ENCODE measurements at regions not wholly inside any gene's neighbourhood (a gene's known extent, or its start where the extent isn't known, plus 50 kb on each side); places are given as distances from the start of the nearest gene placed in this dataset.
"Not testable (repeated sequence)": the region's sequence is repeated elsewhere in the genome, so short reads cannot be mapped to it uniquely, and the experiment has no call there.

- ATAC-seq: no peak
- intact Hi-C loops (cut with DNase I): no loop called here
Measured at GRCh38 chr5:75869891-75870290, 152.7 kb upstream of the POC5 start.

GRCh38 chr5:75862872-75863271, 145.6 kb upstream of the POC5 start:
- no peak for ATAC-seq
- no peak for DNase-seq (ENCODE audit: low spot score)
- intact Hi-C loops (cut with DNase I): no loop called here

More at GRCh38 chr5:75869891-75870290, 152.7 kb upstream of the POC5 start:
- DNase-seq (ENCODE audit: low spot score): no peak

GRCh38 chr5:75859621-75860020, 142.4 kb upstream of the POC5 start:
- DNase-seq (ENCODE audit: low spot score); ATAC-seq; intact Hi-C loops (cut with DNase I): not testable (repeated sequence)

- no peak for ATAC-seq
- intact Hi-C loops (cut with DNase I): no loop called here
- DNase-seq (ENCODE audit: low spot score): no peak
Measured at GRCh38 chr5:75856056-75856455, 138.8 kb upstream of the POC5 start.

- no peak for DNase-seq (ENCODE audit: low spot score)
- intact Hi-C loops (cut with DNase I): no loop called here
- no peak for ATAC-seq
Measured at GRCh38 chr5:75848077-75848476, 130.8 kb upstream of the POC5 start.

- no peak for DNase-seq (ENCODE audit: low spot score)
- intact Hi-C loops (cut with DNase I): no loop called here
- ATAC-seq: no peak
Measured at GRCh38 chr5:75847561-75848021, 130.4 kb upstream of the POC5 start.

GRCh38 chr5:75844301-75844700, 127.1 kb upstream of the POC5 start:
- intact Hi-C loops (cut with DNase I): no loop called here
- DNase-seq (ENCODE audit: low spot score) (no peak), ATAC-seq (no peak)

- DNase-seq (ENCODE audit: low spot score): no peak
- ATAC-seq: no peak
- intact Hi-C loops (cut with DNase I): no loop called here
Measured at GRCh38 chr5:75843319-75843718, 126.1 kb upstream of the POC5 start.

GRCh38 chr5:75839547-75839946, 122.3 kb upstream of the POC5 start:
- DNase-seq (ENCODE audit: low spot score) (no peak), ATAC-seq (no peak)
- intact Hi-C loops (cut with DNase I): no loop called here

- ATAC-seq (no peak), DNase-seq (ENCODE audit: low spot score) (no peak)
- intact Hi-C loops (cut with DNase I): no loop called here
Measured at GRCh38 chr5:75837258-75837841, 120.1 kb upstream of the POC5 start.

GRCh38 chr5:75831561-75831960, 114.3 kb upstream of the POC5 start:
- intact Hi-C loops (cut with DNase I): no loop called here
- DNase-seq (ENCODE audit: low spot score) (no peak), ATAC-seq (no peak)

GRCh38 chr5:75828029-75828428, 110.8 kb upstream of the POC5 start:
- ATAC-seq: no peak
- DNase-seq (ENCODE audit: low spot score): no peak
- intact Hi-C loops (cut with DNase I): no loop called here

GRCh38 chr5:75824323-75824722, 107.1 kb upstream of the POC5 start:
- intact Hi-C loops (cut with DNase I): no loop called here
- DNase-seq (ENCODE audit: low spot score) (no peak), ATAC-seq (no peak)

- DNase-seq (ENCODE audit: low spot score) (no peak), ATAC-seq (no peak)
- intact Hi-C loops (cut with DNase I): no loop called here
Measured at GRCh38 chr5:75823811-75824210, 106.6 kb upstream of the POC5 start.

- DNase-seq (ENCODE audit: low spot score): no peak
- intact Hi-C loops (cut with DNase I): no loop called here
- ATAC-seq: no peak
Measured at GRCh38 chr5:75818661-75819060, 101.4 kb upstream of the POC5 start.

- DNase-seq (ENCODE audit: low spot score); intact Hi-C loops (cut with DNase I); ATAC-seq: not testable (repeated sequence)
Measured at GRCh38 chr5:75799695-75800094, 82.5 kb upstream of the POC5 start.

- DNase-seq (ENCODE audit: low spot score); intact Hi-C loops (cut with DNase I); ATAC-seq: not testable (repeated sequence)
Measured at GRCh38 chr5:75769338-75769737, 52.1 kb upstream of the POC5 start.

Data from sciatic nerve (tissue), 2 donors.